H9 (cell line): ENCODE measurements at regions not wholly inside any gene's neighbourhood (a gene's known extent, or its start where the extent isn't known, plus 50 kb on each side); places are given as distances from the start of the nearest gene placed in this dataset.

Source experiments
- DNase-seq: peaks from one replicate; pipeline ENCODE4 v3.0.0-alpha.2; 2017
- H2AFZ ChIP-seq: one replicate; pipeline ENCODE4 v1.6.1; 2013; ENCODE audit warnings: mild to moderate bottlenecking, low read length, control low read depth, moderate library complexity
- H2AK5ac ChIP-seq: 2 replicates; pipeline ENCODE4 v1.6.1; 2013; ENCODE audit warnings: low read length, control low read depth, mixed read lengths; ENCODE audit not compliant: insufficient read length
- H2BK120ac ChIP-seq: one replicate; pipeline ENCODE4 v1.6.1; 2013; ENCODE audit warnings: low read depth, mild to moderate bottlenecking, low read length, control low read depth, inconsistent platforms; ENCODE audit not compliant: poor library complexity, severe bottlenecking
- H2BK12ac ChIP-seq: 2 replicates; pipeline ENCODE4 v1.6.1; 2013; ENCODE audit warnings: low read length, control low read depth, mixed read lengths, low read depth; ENCODE audit not compliant: insufficient read length
- H2BK15ac ChIP-seq: 2 replicates; pipeline ENCODE4 v1.6.1; 2013; ENCODE audit warnings: low read depth, low read length, control low read depth
- H2BK20ac ChIP-seq: one replicate; pipeline ENCODE4 v1.6.1; 2013; ENCODE audit warnings: low read depth, mild to moderate bottlenecking, low read length, control low read depth, inconsistent platforms; ENCODE audit not compliant: poor library complexity, severe bottlenecking
- H2BK5ac ChIP-seq: 2 replicates; pipeline ENCODE4 v1.6.1; 2013; ENCODE audit warnings: low read length, control low read depth, mixed read lengths; ENCODE audit not compliant: insufficient read length
- H3K14ac ChIP-seq: 2 replicates; pipeline ENCODE4 v1.6.1; 2013; ENCODE audit warnings: low read length, control low read depth; ENCODE audit not compliant: insufficient read depth
- H3K18ac ChIP-seq: 2 replicates; pipeline ENCODE4 v1.6.1; 2013; ENCODE audit warnings: low read depth, mild to moderate bottlenecking, mixed read lengths, low read length, control low read depth; ENCODE audit not compliant: insufficient read length
- H3K23ac ChIP-seq: 2 replicates; pipeline ENCODE4 v1.6.1; 2013; ENCODE audit warnings: low read length, control low read depth, mixed read lengths, low read depth; ENCODE audit not compliant: insufficient read length
- H3K23me2 ChIP-seq: 2 replicates; pipeline ENCODE4 v1.6.1; 2013; ENCODE audit warnings: low read depth, mild to moderate bottlenecking, mixed read lengths, low read length, control low read depth; ENCODE audit not compliant: insufficient read length, poor library complexity, severe bottlenecking
- H3K27ac ChIP-seq: 2 replicates; pipeline ENCODE4 v1.5.1; 2013; ENCODE audit warnings: low read length, control low read depth, mixed read lengths, low read depth; ENCODE audit not compliant: insufficient read length
- H3K27me3 ChIP-seq: 2 replicates; pipeline ENCODE4 v1.6.1; 2013; ENCODE audit warnings: low read length, control low read depth, inconsistent platforms; ENCODE audit not compliant: insufficient read depth
- H3K4ac ChIP-seq: 2 replicates; pipeline ENCODE4 v1.6.1; 2013; ENCODE audit warnings: low read depth, mild to moderate bottlenecking, control low read depth, inconsistent platforms, low read length, moderate library complexity
- H3K4me1 ChIP-seq: 2 replicates; pipeline ENCODE4 v1.6.1; 2013; ENCODE audit warnings: low read length, control low read depth, inconsistent platforms; ENCODE audit not compliant: insufficient read depth
- H3K4me2 ChIP-seq: 2 replicates; pipeline ENCODE4 v1.6.1; 2013; ENCODE audit warnings: low read length, control low read depth, mixed read lengths; ENCODE audit not compliant: insufficient read length, insufficient read depth
- H3K56ac ChIP-seq: 2 replicates; pipeline ENCODE4 v1.6.1; 2013; ENCODE audit warnings: low read depth, mild to moderate bottlenecking, mixed read lengths, low read length, control low read depth; ENCODE audit not compliant: insufficient read length
- H3K79me1 ChIP-seq: 2 replicates; pipeline ENCODE4 v1.6.1; 2013; ENCODE audit warnings: low read depth, mild to moderate bottlenecking, moderate library complexity, low read length, control low read depth, inconsistent platforms; ENCODE audit not compliant: insufficient read depth, poor library complexity, severe bottlenecking
- H3K79me2 ChIP-seq: 2 replicates; pipeline ENCODE4 v1.6.1; 2013; ENCODE audit warnings: low read length, control low read depth, inconsistent platforms; ENCODE audit not compliant: insufficient read depth
- H3K9ac ChIP-seq: 2 replicates; pipeline ENCODE4 v1.6.1; 2013; ENCODE audit warnings: low read length, control low read depth, mixed read lengths; ENCODE audit not compliant: insufficient read length; ENCODE audit errors: extremely low read depth
- H3K9me3 ChIP-seq: one replicate; pipeline ENCODE4 v1.6.1; 2013; ENCODE audit warnings: low read depth, low read length, inconsistent platforms; ENCODE audit not compliant: control insufficient read depth
- H3T11ph ChIP-seq: one replicate; pipeline ENCODE4 v1.6.1; 2013; ENCODE audit warnings: mild to moderate bottlenecking, low read length, control low read depth, inconsistent platforms
- H4K20me1 ChIP-seq: one replicate; pipeline ENCODE4 v1.6.1; 2013; ENCODE audit not compliant: control insufficient read depth, insufficient read length, insufficient read depth
- H4K5ac ChIP-seq: 2 replicates; pipeline ENCODE4 v1.6.1; 2013; ENCODE audit warnings: low read depth, mild to moderate bottlenecking, mixed read lengths, low read length, control low read depth; ENCODE audit not compliant: insufficient read length
- H4K8ac ChIP-seq: replicated peaks from 2 replicates; pipeline ENCODE4 v1.6.1; 2013; ENCODE audit warnings: low read length, control low read depth, mixed read lengths, low read depth; ENCODE audit not compliant: insufficient read length
- H4K91ac ChIP-seq: 2 replicates; pipeline ENCODE4 v1.6.1; 2013; ENCODE audit warnings: low read depth, mild to moderate bottlenecking, moderate library complexity, mixed read lengths, low read length, control low read depth; ENCODE audit not compliant: insufficient read length
- H3K27ac Mint-ChIP-seq, 3 experiments: 2 replicates in 2 of 3; 3 replicates in 1 of 3; pipeline ENCODE4 v1.8.0; 2020 to 2021; ENCODE audit warnings: mixed read lengths in 3 of 3, mild to moderate bottlenecking in 1 of 3, moderate library complexity in 1 of 3
- H3K27me3 Mint-ChIP-seq: 2 replicates; pipeline ENCODE4 v1.8.0; 2021; ENCODE audit warnings: low read depth, mild to moderate bottlenecking, moderate library complexity, mixed read lengths
- H3K36me3 Mint-ChIP-seq, 3 experiments: 2 replicates in 2 of 3; 3 replicates in 1 of 3; pipeline ENCODE4 v1.8.0; 2020 to 2021; ENCODE audit warnings: low read depth in 3 of 3, mixed read lengths in 3 of 3; ENCODE audit not compliant: insufficient read depth in 1 of 3
- H3K4me1 Mint-ChIP-seq, 2 experiments: 2 replicates each; pipeline ENCODE4 v1.8.0; 2020; ENCODE audit warnings: mixed read lengths in 2 of 2
- H3K4me3 Mint-ChIP-seq, 2 experiments: 2 replicates in 1 of 2; 3 replicates in 1 of 2; pipeline ENCODE4 v1.8.0; 2020 to 2021; ENCODE audit warnings: mild to moderate bottlenecking in 2 of 2, mixed read lengths in 2 of 2, moderate library complexity in 1 of 2
- H3K9me3 Mint-ChIP-seq, 2 experiments: 2 replicates in 1 of 2; 3 replicates in 1 of 2; pipeline ENCODE4 v1.8.0; 2020; ENCODE audit warnings: mild to moderate bottlenecking in 2 of 2, mixed read lengths in 2 of 2, moderate library complexity in 1 of 2
- CTCF ChIP-seq: fragments of 200-600 bp; sonication (generic); conservative IDR thresholded peaks from 3 replicates; pipeline ENCODE4 v1.8.0; 2021; ENCODE audit warnings: antibody characterized with exemption, mild to moderate bottlenecking
- WGBS: extraction: QIAGEN DNeasy Blood & Tissue Kit; methylation state at CpG from one replicate; pipeline ENCODE4 v1.1.7; 2013; ENCODE audit warnings: missing lambda C conversion rate, low lambda C conversion rate, mixed read lengths; ENCODE audit not compliant: insufficient read length; ENCODE audit errors: extremely low coverage; 5-methylcytosine and 5-hydroxymethylcytosine counted together

- Mint-ChIP-seq H3K27ac (no peak overlapping the region), H3K27me3 (no peaks in the 10 kb centered on the region), H3K4me3 (no peak overlapping the region), H3K4me1 (peaks cover 4 to 5% of the 10 kb centered on the region in 2 experiments), H3K36me3 (peaks cover 0 to 5% (median 0%) of the 10 kb centered on the region in 3 experiments; a peak in 1 of 7 replicates), H3K9me3 (peaks cover 3% of the 10 kb centered on the region in 2 experiments; a peak in 2 of 5 replicates)
- no peak overlapping the region for H4K5ac ChIP-seq
- H4K20me1 ChIP-seq: no peaks in the 10 kb centered on the region
- H3K27me3 ChIP-seq: no peaks in the 10 kb centered on the region
- no peak overlapping the region for H2AK5ac ChIP-seq
- no peak overlapping the region for H3K23ac ChIP-seq
- no peak overlapping the region for H3K27ac ChIP-seq
- no peak overlapping the region for H2BK12ac ChIP-seq
- WGBS: no CpG with 5 or more reads among the region's 1 CpG
- H2AFZ ChIP-seq: no peak overlapping the region
- no peak overlapping the region for H2BK120ac ChIP-seq
- no peak overlapping the region for H4K91ac ChIP-seq
- H3K23me2 ChIP-seq: no peaks in the 10 kb centered on the region
- DNase-seq: no peak
- no peak overlapping the region for H3K4me2 ChIP-seq
- TF ChIP-seq CTCF: no peak
- no peak overlapping the region for H3K56ac ChIP-seq
- no peak overlapping the region for H3K14ac ChIP-seq
- H3T11ph ChIP-seq: no peak overlapping the region
- H2BK20ac ChIP-seq: no peak overlapping the region
- no peaks in the 10 kb centered on the region for H3K9me3 ChIP-seq
- H3K18ac ChIP-seq: no peak overlapping the region
- H3K79me2 ChIP-seq: no peaks in the 10 kb centered on the region
- no peak overlapping the region for H2BK15ac ChIP-seq
- H3K79me1 ChIP-seq: no peaks in the 10 kb centered on the region
- no peak overlapping the region for H3K4ac ChIP-seq
- H3K4me1 ChIP-seq: no peaks in the 10 kb centered on the region
- no peak overlapping the region for H4K8ac ChIP-seq
- no peak overlapping the region for H2BK5ac ChIP-seq
- H3K9ac ChIP-seq: no peak overlapping the region
Observed at GRCh38 chr4:154984616-154985015, 203.5 kb downstream of the RBM46 start.
